Tibial artery (tissue), 4 donors: ENCODE measurements at regions not wholly inside any gene's neighbourhood (a gene's known extent, or its start where the extent isn't known, plus 50 kb on each side); places are given as distances from the start of the nearest gene placed in this dataset.
A peak's percentile ranks its signal among the peaks of the same experiment; 100 is the strongest.

Experiments
- DNase-seq, 2 donors: peaks; one replicate each; pipeline ENCODE4 v3.0.0-alpha.2; 2019
- H3K27ac ChIP-seq, 2 donors: fragments of 200-600 bp; sonication (generic) in 1 of 2; 1 replicate in 1 of 2; 2 replicates in 1 of 2; pipeline ENCODE4 v1.5.1; 2018 to 2019; ENCODE audit warnings: mild to moderate bottlenecking in 1 of 2
- H3K27me3 ChIP-seq, 2 donors: fragments of 200-600 bp; sonication (generic) in 1 of 2; one replicate each; pipeline versions ENCODE4 v1.5.1 to v1.6.0; 2016 to 2019
- H3K36me3 ChIP-seq, 3 donors: fragments of 200-600 bp; sonication (generic) in 2 of 3; one replicate each; pipeline ENCODE4 v1.5.1; 2016 to 2019; ENCODE audit warnings: mild to moderate bottlenecking in 2 of 3
- H3K4me1 ChIP-seq, 4 donors: fragments of 200-600 bp; sonication (generic) in 2 of 4; 1 replicate in 3 of 4; 2 replicates in 1 of 4; pipeline ENCODE4 v1.5.1; 2016 to 2019
- H3K4me3 ChIP-seq, 2 donors: fragments of 200-600 bp; sonication (generic) in 1 of 2; 1 replicate in 1 of 2; 2 replicates in 1 of 2; pipeline ENCODE4 v1.5.1; 2018 to 2019; ENCODE audit warnings: mild to moderate bottlenecking in 2 of 2
- H3K9me3 ChIP-seq, 3 donors: fragments of 200-600 bp; sonication (generic) in 1 of 3; one replicate each; pipeline ENCODE4 v1.5.1; 2016 to 2019
- intact Hi-C: fragments of 100-400 bp; cut with DNase I; formaldehyde crosslinking; loops from one replicate; pipeline ENCODE4 v1.15.0; 2023; ENCODE audit warnings: low total_unique reads
- TF ChIP-seq, protein P1 (sequence below), 2 experiments: fragments of 200-600 bp in 1 of 2; fragments of 450-650 bp in 1 of 2; IDR thresholded peaks; one replicate each; pipeline ENCODE4 v1.5.1; 2017 to 2019; ENCODE audit warnings: antibody characterized with exemption in 2 of 2, mild to moderate bottlenecking in 1 of 2, moderate library complexity in 1 of 2

DNA sequence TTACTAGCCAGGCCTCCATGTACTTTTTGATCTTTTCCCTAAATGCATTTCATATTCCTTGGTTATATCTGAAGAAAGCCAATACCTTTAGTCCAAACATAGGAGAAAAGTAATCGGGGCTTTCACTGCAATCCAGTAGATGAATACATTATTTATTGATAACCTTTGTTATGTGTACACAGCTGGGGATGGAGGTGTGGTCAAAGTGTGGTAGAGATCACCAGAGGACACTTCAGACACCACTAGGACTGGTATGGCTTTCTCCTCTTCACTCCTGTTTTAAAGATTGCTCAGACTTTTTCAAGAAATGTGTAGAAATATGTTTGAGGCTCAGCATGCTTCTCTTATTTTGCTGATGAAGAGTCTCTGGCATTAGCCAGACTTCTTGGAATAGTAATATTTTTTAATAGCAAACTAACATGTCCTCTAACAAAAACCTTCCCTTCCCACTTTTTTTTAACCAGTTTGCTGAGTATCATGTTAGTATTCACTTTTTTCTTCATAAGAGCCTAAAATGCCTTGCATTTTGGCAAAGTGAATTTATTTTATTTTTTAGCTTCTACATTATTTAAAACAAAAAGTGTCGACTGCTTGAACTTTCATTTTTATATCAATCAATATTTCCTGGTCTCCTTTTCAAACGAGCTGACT lies 65.6 kb upstream of the MBNL1 start:
- intact Hi-C loops, result loop anchor here (10.0 kb wide), 1 partner anchor 48 kb away; no protein-coding TSS in a partner anchor
- TF ChIP-seq, protein P1, sequence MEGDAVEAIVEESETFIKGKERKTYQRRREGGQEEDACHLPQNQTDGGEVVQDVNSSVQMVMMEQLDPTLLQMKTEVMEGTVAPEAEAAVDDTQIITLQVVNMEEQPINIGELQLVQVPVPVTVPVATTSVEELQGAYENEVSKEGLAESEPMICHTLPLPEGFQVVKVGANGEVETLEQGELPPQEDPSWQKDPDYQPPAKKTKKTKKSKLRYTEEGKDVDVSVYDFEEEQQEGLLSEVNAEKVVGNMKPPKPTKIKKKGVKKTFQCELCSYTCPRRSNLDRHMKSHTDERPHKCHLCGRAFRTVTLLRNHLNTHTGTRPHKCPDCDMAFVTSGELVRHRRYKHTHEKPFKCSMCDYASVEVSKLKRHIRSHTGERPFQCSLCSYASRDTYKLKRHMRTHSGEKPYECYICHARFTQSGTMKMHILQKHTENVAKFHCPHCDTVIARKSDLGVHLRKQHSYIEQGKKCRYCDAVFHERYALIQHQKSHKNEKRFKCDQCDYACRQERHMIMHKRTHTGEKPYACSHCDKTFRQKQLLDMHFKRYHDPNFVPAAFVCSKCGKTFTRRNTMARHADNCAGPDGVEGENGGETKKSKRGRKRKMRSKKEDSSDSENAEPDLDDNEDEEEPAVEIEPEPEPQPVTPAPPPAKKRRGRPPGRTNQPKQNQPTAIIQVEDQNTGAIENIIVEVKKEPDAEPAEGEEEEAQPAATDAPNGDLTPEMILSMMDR (IDR thresholded peaks at IDR 0.05), result no peak
- Histone ChIP-seq H3K9me3 (no peaks in the 10 kb centered on the region), H3K27ac (peak overlapping the region; percentile 74 to 91), H3K27me3 (no peaks in the 10 kb centered on the region), H3K36me3 (no peaks in the 10 kb centered on the region), H3K4me1 (peaks cover 0 to 95% (median 20%) of the 10 kb centered on the region in 4 donors), H3K4me3 (peak overlapping the region; percentile 39 to 48)
- no peak for DNase-seq

DNA sequence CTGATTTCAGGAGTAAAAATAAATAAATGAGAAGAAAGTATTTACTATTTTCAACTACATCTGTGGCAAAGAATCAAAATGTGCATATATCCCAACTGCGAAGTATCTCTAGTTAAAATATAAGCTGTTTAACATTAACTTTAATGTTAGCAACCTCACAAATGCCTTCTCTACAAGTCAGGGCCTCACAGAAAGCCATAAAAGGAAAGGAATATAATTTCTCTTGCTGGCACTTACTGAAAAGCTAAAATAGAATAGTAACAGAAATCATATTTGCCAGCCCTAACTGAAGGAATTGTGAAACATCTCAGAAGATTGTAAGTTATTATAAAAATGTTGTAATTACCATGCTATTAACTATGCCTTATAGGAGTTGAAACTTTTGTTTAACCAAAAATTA lies 65.1 kb upstream of the MBNL1 start:
- Histone ChIP-seq H3K9me3 (no peaks in the 10 kb centered on the region), H3K36me3 (no peaks in the 10 kb centered on the region), H3K4me1 (peaks cover 0 to 95% (median 20%) of the 10 kb centered on the region in 4 donors), H3K4me3 (peak overlapping the region; percentile 39 to 48), H3K27ac (peak overlapping the region; percentile 74 to 91), H3K27me3 (no peaks in the 10 kb centered on the region)
- no peak for DNase-seq
- intact Hi-C loops, result loop anchor here (10.0 kb wide), 1 partner anchor 49 kb away; no protein-coding TSS in a partner anchor
- TF ChIP-seq, protein P1 (IDR thresholded peaks at IDR 0.05), result no peak

DNA sequence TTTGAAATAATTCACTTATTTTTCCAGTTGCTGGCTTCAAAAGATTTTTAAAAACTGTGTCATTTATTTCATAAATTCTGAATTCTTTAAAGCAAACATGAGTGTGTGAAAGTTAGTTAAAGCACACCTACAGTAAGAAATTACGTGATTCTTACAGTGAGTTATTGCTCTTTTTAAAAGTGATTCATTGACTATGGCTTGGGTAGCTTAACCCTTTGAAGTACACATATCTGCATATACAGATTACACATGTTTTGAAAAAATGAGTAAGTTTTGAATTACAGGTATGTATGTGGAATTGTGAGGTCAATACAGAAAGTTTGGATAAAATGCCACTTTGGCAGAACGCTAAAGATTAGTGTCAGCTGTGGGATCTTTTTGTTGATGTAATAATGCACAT lies 64.5 kb upstream of the MBNL1 start:
- Histone ChIP-seq H3K36me3 (no peaks in the 10 kb centered on the region), H3K27me3 (no peaks in the 10 kb centered on the region), H3K9me3 (no peaks in the 10 kb centered on the region), H3K27ac (peak overlapping the region; percentile 74 to 91), H3K4me3 (peak overlapping the region; percentile 39 to 48), H3K4me1 (peaks cover 0 to 95% (median 20%) of the 10 kb centered on the region in 4 donors)
- TF ChIP-seq, protein P1 (IDR thresholded peaks at IDR 0.05), result no peak
- intact Hi-C loops, result loop anchor here (10.0 kb wide), 1 partner anchor 49 kb away; no protein-coding TSS in a partner anchor
- no peak for DNase-seq

DNA sequence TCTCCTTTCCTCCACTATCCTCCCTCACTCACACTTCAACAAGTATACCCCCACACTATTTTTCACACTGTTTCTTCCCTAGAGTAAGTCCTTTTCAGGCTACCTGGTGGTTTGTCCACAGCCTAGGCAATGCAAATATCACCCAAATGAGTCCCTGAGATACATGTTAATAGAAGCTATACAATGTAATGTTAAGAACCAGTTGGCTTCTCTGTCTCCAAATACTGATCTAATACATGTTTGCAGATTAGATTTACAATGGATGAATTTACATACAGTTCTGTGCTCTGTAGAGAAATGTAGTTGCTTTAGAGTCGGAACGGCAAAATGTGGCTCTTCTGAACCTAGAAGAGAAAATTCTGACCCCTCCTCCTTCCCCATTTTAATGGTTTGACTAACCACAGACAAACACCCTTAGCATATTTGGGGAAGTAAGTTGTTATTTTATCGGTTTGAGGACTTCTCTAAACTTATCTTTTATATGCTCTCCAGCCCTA lies 63.6 kb upstream of the MBNL1 start:
- peaks cover 0 to 92% (median 13%) of the 10 kb centered on the region in 4 donors for H3K4me1 ChIP-seq
- intact Hi-C loops, result loop anchor here (10.0 kb wide), 1 partner anchor 50 kb away; no protein-coding TSS in a partner anchor
- H3K27me3 ChIP-seq, result no peaks in the 10 kb centered on the region
- H3K4me3 ChIP-seq, result peak overlapping the region; percentile 39 to 48
- TF ChIP-seq, protein P1 (IDR thresholded peaks at IDR 0.05), result no peak
- H3K27ac ChIP-seq, result peak overlapping the region; percentile 74 to 91
- H3K9me3 ChIP-seq, result no peaks in the 10 kb centered on the region
- no peaks in the 10 kb centered on the region for H3K36me3 ChIP-seq
- no peak for DNase-seq

DNA sequence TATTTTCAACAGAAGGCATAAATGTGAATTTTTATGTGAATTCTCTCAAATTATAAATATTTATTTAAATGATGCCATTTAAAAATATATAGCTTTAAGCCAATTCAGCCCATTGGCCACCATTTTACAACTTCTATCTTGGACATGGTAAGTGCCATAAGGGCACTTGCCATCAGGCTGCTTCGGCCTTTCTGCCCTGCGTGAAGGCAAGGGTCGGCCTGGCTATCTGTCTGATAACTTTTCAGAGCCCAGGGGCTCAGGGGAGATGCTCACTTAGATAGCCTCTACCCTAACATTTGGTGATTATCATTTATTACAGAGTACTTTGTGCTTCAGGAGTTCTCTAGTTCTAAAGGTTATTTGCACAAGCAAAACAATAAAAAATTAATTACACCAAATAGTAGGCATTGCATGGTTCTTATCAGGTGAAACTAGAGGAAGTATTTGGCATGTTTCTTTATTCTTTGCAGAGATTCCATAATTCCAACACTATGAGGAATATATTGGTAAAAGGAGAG lies 62.4 kb upstream of the MBNL1 start:
- TF ChIP-seq, protein P1 (IDR thresholded peaks at IDR 0.05), result no peak
- DNase-seq, result no peak
- no peaks in the 10 kb centered on the region for H3K27me3 ChIP-seq
- H3K4me1 ChIP-seq, result peaks cover 0 to 91% (median 12%) of the 10 kb centered on the region in 4 donors
- peak overlapping the region; percentile 74 to 91 for H3K27ac ChIP-seq
- no peak overlapping the region for H3K4me3 ChIP-seq
- intact Hi-C loops, result loop anchor here (10.0 kb wide), 1 partner anchor 52 kb away; no protein-coding TSS in a partner anchor
- H3K9me3 ChIP-seq, result no peaks in the 10 kb centered on the region
- H3K36me3 ChIP-seq, result no peaks in the 10 kb centered on the region
